H9 (cell line): ENCODE measurements at regions not wholly inside any gene's neighbourhood (a gene's known extent, or its start where the extent isn't known, plus 50 kb on each side); places are given as distances from the start of the nearest gene placed in this dataset.

Experiments
- DNase-seq: peaks from one replicate; pipeline ENCODE4 v3.0.0-alpha.2; 2017
- H2AFZ ChIP-seq: one replicate; pipeline ENCODE4 v1.6.1; 2013; ENCODE audit warnings: mild to moderate bottlenecking, low read length, control low read depth, moderate library complexity
- H2AK5ac ChIP-seq: 2 replicates; pipeline ENCODE4 v1.6.1; 2013; ENCODE audit warnings: low read length, control low read depth, mixed read lengths; ENCODE audit not compliant: insufficient read length
- H2BK120ac ChIP-seq: one replicate; pipeline ENCODE4 v1.6.1; 2013; ENCODE audit warnings: low read depth, mild to moderate bottlenecking, low read length, control low read depth, inconsistent platforms; ENCODE audit not compliant: poor library complexity, severe bottlenecking
- H2BK12ac ChIP-seq: 2 replicates; pipeline ENCODE4 v1.6.1; 2013; ENCODE audit warnings: low read length, control low read depth, mixed read lengths, low read depth; ENCODE audit not compliant: insufficient read length
- H2BK15ac ChIP-seq: 2 replicates; pipeline ENCODE4 v1.6.1; 2013; ENCODE audit warnings: low read depth, low read length, control low read depth
- H2BK20ac ChIP-seq: one replicate; pipeline ENCODE4 v1.6.1; 2013; ENCODE audit warnings: low read depth, mild to moderate bottlenecking, low read length, control low read depth, inconsistent platforms; ENCODE audit not compliant: poor library complexity, severe bottlenecking
- H2BK5ac ChIP-seq: 2 replicates; pipeline ENCODE4 v1.6.1; 2013; ENCODE audit warnings: low read length, control low read depth, mixed read lengths; ENCODE audit not compliant: insufficient read length
- H3K14ac ChIP-seq: 2 replicates; pipeline ENCODE4 v1.6.1; 2013; ENCODE audit warnings: low read length, control low read depth; ENCODE audit not compliant: insufficient read depth
- H3K18ac ChIP-seq: 2 replicates; pipeline ENCODE4 v1.6.1; 2013; ENCODE audit warnings: low read depth, mild to moderate bottlenecking, mixed read lengths, low read length, control low read depth; ENCODE audit not compliant: insufficient read length
- H3K23ac ChIP-seq: 2 replicates; pipeline ENCODE4 v1.6.1; 2013; ENCODE audit warnings: low read length, control low read depth, mixed read lengths, low read depth; ENCODE audit not compliant: insufficient read length
- H3K23me2 ChIP-seq: 2 replicates; pipeline ENCODE4 v1.6.1; 2013; ENCODE audit warnings: low read depth, mild to moderate bottlenecking, mixed read lengths, low read length, control low read depth; ENCODE audit not compliant: insufficient read length, poor library complexity, severe bottlenecking
- H3K27ac ChIP-seq: 2 replicates; pipeline ENCODE4 v1.5.1; 2013; ENCODE audit warnings: low read length, control low read depth, mixed read lengths, low read depth; ENCODE audit not compliant: insufficient read length
- H3K27me3 ChIP-seq: 2 replicates; pipeline ENCODE4 v1.6.1; 2013; ENCODE audit warnings: low read length, control low read depth, inconsistent platforms; ENCODE audit not compliant: insufficient read depth
- H3K4ac ChIP-seq: 2 replicates; pipeline ENCODE4 v1.6.1; 2013; ENCODE audit warnings: low read depth, mild to moderate bottlenecking, control low read depth, inconsistent platforms, low read length, moderate library complexity
- H3K4me1 ChIP-seq: 2 replicates; pipeline ENCODE4 v1.6.1; 2013; ENCODE audit warnings: low read length, control low read depth, inconsistent platforms; ENCODE audit not compliant: insufficient read depth
- H3K4me2 ChIP-seq: 2 replicates; pipeline ENCODE4 v1.6.1; 2013; ENCODE audit warnings: low read length, control low read depth, mixed read lengths; ENCODE audit not compliant: insufficient read length, insufficient read depth
- H3K56ac ChIP-seq: 2 replicates; pipeline ENCODE4 v1.6.1; 2013; ENCODE audit warnings: low read depth, mild to moderate bottlenecking, mixed read lengths, low read length, control low read depth; ENCODE audit not compliant: insufficient read length
- H3K79me1 ChIP-seq: 2 replicates; pipeline ENCODE4 v1.6.1; 2013; ENCODE audit warnings: low read depth, mild to moderate bottlenecking, moderate library complexity, low read length, control low read depth, inconsistent platforms; ENCODE audit not compliant: insufficient read depth, poor library complexity, severe bottlenecking
- H3K79me2 ChIP-seq: 2 replicates; pipeline ENCODE4 v1.6.1; 2013; ENCODE audit warnings: low read length, control low read depth, inconsistent platforms; ENCODE audit not compliant: insufficient read depth
- H3K9ac ChIP-seq: 2 replicates; pipeline ENCODE4 v1.6.1; 2013; ENCODE audit warnings: low read length, control low read depth, mixed read lengths; ENCODE audit not compliant: insufficient read length; ENCODE audit errors: extremely low read depth
- H3K9me3 ChIP-seq: one replicate; pipeline ENCODE4 v1.6.1; 2013; ENCODE audit warnings: low read depth, low read length, inconsistent platforms; ENCODE audit not compliant: control insufficient read depth
- H3T11ph ChIP-seq: one replicate; pipeline ENCODE4 v1.6.1; 2013; ENCODE audit warnings: mild to moderate bottlenecking, low read length, control low read depth, inconsistent platforms
- H4K20me1 ChIP-seq: one replicate; pipeline ENCODE4 v1.6.1; 2013; ENCODE audit not compliant: control insufficient read depth, insufficient read length, insufficient read depth
- H4K5ac ChIP-seq: 2 replicates; pipeline ENCODE4 v1.6.1; 2013; ENCODE audit warnings: low read depth, mild to moderate bottlenecking, mixed read lengths, low read length, control low read depth; ENCODE audit not compliant: insufficient read length
- H4K8ac ChIP-seq: replicated peaks from 2 replicates; pipeline ENCODE4 v1.6.1; 2013; ENCODE audit warnings: low read length, control low read depth, mixed read lengths, low read depth; ENCODE audit not compliant: insufficient read length
- H4K91ac ChIP-seq: 2 replicates; pipeline ENCODE4 v1.6.1; 2013; ENCODE audit warnings: low read depth, mild to moderate bottlenecking, moderate library complexity, mixed read lengths, low read length, control low read depth; ENCODE audit not compliant: insufficient read length
- H3K27ac Mint-ChIP-seq, 3 experiments: 2 replicates in 2 of 3; 3 replicates in 1 of 3; pipeline ENCODE4 v1.8.0; 2020 to 2021; ENCODE audit warnings: mixed read lengths in 3 of 3, mild to moderate bottlenecking in 1 of 3, moderate library complexity in 1 of 3
- H3K27me3 Mint-ChIP-seq: 2 replicates; pipeline ENCODE4 v1.8.0; 2021; ENCODE audit warnings: low read depth, mild to moderate bottlenecking, moderate library complexity, mixed read lengths
- H3K36me3 Mint-ChIP-seq, 3 experiments: 2 replicates in 2 of 3; 3 replicates in 1 of 3; pipeline ENCODE4 v1.8.0; 2020 to 2021; ENCODE audit warnings: low read depth in 3 of 3, mixed read lengths in 3 of 3; ENCODE audit not compliant: insufficient read depth in 1 of 3
- H3K4me1 Mint-ChIP-seq, 2 experiments: 2 replicates each; pipeline ENCODE4 v1.8.0; 2020; ENCODE audit warnings: mixed read lengths in 2 of 2
- H3K4me3 Mint-ChIP-seq, 2 experiments: 2 replicates in 1 of 2; 3 replicates in 1 of 2; pipeline ENCODE4 v1.8.0; 2020 to 2021; ENCODE audit warnings: mild to moderate bottlenecking in 2 of 2, mixed read lengths in 2 of 2, moderate library complexity in 1 of 2
- H3K9me3 Mint-ChIP-seq, 2 experiments: 2 replicates in 1 of 2; 3 replicates in 1 of 2; pipeline ENCODE4 v1.8.0; 2020; ENCODE audit warnings: mild to moderate bottlenecking in 2 of 2, mixed read lengths in 2 of 2, moderate library complexity in 1 of 2
- CTCF ChIP-seq: fragments of 200-600 bp; sonication (generic); conservative IDR thresholded peaks from 3 replicates; pipeline ENCODE4 v1.8.0; 2021; ENCODE audit warnings: antibody characterized with exemption, mild to moderate bottlenecking
- WGBS: extraction: QIAGEN DNeasy Blood & Tissue Kit; methylation state at CpG from one replicate; pipeline ENCODE4 v1.1.7; 2013; ENCODE audit warnings: missing lambda C conversion rate, low lambda C conversion rate, mixed read lengths; ENCODE audit not compliant: insufficient read length; ENCODE audit errors: extremely low coverage; 5-methylcytosine and 5-hydroxymethylcytosine counted together

DNA sequence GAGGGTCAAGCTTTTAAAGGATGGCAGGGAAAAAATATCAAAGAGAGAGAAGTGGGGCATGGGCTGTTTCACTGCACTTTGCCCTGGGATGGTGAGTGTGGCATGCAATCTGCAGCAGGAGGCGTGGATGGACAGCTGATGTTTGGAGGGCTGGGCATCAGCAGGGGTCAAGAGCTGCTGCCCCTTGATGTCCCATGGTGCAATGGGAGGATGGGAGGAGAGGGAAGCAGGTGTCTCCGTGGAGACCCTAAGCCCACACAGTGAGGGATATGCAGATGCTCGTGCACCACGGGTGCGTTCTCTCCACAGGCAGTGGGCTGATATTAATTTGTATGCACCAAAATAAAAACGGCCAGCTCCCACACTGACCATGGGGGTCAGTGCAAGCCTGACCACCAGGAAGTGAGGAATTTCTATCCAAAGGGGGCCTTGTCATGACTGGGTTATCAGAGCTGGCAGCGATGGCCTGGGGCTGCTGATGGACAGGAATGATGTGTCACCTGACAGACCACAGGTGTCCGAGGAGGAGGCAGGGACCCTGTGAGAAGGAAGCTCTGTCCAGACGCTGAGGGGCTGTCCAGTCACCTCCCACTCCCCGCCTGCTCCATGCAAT is 183.6 kb downstream of the IRF8 start:
- no peak overlapping the region for H3K27ac ChIP-seq
- H3K14ac ChIP-seq = no peak overlapping the region; the same call in 1 of the 2 replicates
- no peak overlapping the region for H3K56ac ChIP-seq
- DNase-seq = no peak
- Mint-ChIP-seq H3K9me3 (no peaks in the 10 kb centered on the region), H3K36me3 (no peaks in the 10 kb centered on the region), H3K27ac (no peak overlapping the region), H3K4me1 (peaks cover 0 to 11% of the 10 kb centered on the region in 2 experiments; a peak in 2 of 4 replicates), H3K4me3 (no peak overlapping the region; a peak in 1 of 5 replicates), H3K27me3 (no peaks in the 10 kb centered on the region; the same call in 1 of the 2 replicates)
- no peak overlapping the region for H2BK120ac ChIP-seq
- no peak overlapping the region for H3K9ac ChIP-seq
- H4K8ac ChIP-seq = no peak overlapping the region
- H3K79me2 ChIP-seq = no peaks in the 10 kb centered on the region
- no peaks in the 10 kb centered on the region for H3K9me3 ChIP-seq
- H2AK5ac ChIP-seq = no peak overlapping the region
- no peaks in the 10 kb centered on the region for H3K27me3 ChIP-seq
- no peak for TF ChIP-seq CTCF
- H2BK12ac ChIP-seq = no peak overlapping the region
- H3K18ac ChIP-seq = no peak overlapping the region
- H3K4ac ChIP-seq = no peak overlapping the region
- no peak overlapping the region for H2BK15ac ChIP-seq
- no CpG with 5 or more reads among the region's 10 CpGs for WGBS
- H2BK5ac ChIP-seq = no peak overlapping the region
- peaks cover 2% of the 10 kb centered on the region for H4K20me1 ChIP-seq
- H3K4me2 ChIP-seq = no peak overlapping the region
- H3K4me1 ChIP-seq = no peaks in the 10 kb centered on the region
- peak overlapping the region; percentile 68 for H4K5ac ChIP-seq
- H2BK20ac ChIP-seq = no peak overlapping the region
- no peaks in the 10 kb centered on the region for H3K79me1 ChIP-seq
- H4K91ac ChIP-seq = no peak overlapping the region
- H3K23ac ChIP-seq = no peak overlapping the region
- H3T11ph ChIP-seq = no peak overlapping the region
- no peak overlapping the region for H2AFZ ChIP-seq
- no peaks in the 10 kb centered on the region for H3K23me2 ChIP-seq
